Activated naive CD4-positive, alpha-beta T cell treated with Interleukin-2 at 50 U/mL for 16 hours (primary cell): ENCODE measurements at regions not wholly inside any gene's neighbourhood (a gene's known extent, or its start where the extent isn't known, plus 50 kb on each side); places are given as distances from the start of the nearest gene placed in this dataset.

Source experiments
- DNase-seq: peaks from one replicate; pipeline ENCODE4 v3.0.0-alpha.2; 2020

DNA sequence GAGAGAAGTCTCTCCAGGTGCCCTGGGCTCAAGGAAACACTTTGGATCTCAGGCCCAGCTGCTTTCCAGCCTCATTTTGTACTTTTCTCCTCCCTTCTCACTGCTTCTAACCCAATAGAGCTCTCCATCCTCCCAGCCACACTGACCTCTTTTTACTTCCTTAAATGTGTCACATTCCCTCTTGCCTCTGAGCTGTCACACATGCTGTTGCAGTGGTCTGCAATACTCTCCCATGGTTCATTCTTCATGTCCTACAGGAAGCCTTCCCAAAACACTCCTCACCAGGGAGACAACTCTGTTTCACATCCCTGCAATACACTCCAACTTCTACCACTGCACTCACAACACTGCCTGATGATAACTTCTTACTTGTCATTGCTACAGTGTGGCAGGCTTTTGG lies 242.1 kb upstream of the DYNLRB2 start:
- DNase-seq, result no peak

DNA sequence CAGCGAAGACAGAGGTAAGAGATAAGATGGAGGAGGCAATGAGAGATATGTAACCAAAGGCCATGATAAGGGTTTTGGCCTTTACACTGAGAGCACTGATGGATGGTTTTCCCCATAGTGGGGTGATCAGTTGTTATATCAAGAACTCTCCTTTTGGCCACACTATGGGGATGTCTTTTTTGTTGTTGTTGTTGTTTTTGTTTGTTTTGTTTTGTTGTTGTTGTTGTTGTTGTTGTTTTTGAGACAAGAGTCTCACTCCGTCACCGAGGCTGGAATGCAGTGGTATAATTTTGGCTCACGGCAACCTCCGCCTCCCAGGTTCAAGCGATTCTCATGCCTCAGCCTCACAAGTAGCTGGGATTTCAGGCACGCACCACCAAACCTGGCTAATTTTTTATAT lies 244.8 kb upstream of the DYNLRB2 start:
- no peak for DNase-seq

DNA sequence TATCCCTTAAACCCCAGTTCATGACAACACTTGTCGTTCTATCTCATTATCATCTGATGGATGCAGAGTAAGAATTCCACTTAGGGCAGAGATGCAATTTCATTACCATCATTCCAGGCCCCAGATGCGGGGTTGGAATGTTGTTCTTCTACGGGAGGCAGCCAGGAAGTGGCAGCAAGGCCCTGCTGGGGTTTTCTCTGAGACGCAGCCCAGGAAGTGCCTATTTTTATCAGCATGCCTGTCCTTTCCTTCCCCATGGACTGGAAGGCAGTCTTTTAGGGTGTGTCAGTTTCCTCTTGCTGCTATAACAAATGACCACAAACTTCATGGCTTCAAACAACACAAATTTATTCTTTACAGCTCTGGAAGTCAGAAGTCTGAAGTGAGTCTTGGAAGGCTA lies 246.6 kb upstream of the DYNLRB2 start:
- DNase-seq, result no peak

DNA sequence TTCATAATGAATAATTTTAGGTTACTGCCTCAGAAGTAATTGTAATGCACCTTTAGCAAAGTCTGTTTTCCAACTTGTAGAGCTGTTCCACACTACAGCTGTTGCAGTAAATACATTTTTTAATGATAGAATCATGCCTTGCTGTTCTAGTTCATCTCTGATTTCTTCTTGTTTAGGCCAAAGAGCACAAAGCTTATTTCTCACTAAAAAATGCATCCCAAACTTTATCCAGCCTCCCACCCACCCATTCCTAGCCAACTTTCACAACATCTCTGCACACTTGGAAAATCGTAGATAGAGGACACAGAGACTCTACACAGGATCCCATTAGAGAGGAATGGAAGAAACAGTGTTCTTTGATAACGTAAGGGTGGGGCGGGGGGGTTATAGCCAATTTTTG lies 252.2 kb upstream of the DYNLRB2 start:
- no peak for DNase-seq

DNA sequence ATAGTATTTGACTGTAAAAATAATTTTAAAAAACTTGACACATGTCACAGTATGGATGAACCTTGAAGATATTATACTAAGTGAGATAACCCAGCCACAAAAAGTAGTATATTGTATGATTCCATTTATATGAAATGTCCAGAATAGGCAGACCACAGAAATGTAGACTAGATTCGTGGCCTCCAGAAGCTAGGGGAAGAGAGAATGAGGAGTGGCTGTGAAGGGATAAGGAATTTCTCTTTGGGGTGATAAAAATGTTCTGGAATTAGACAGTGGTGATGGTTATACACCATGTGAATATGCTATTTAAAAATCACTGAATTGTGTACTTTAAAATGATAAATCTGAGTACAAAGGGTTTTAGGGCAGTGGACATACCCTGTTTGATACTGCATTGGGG lies 253.1 kb upstream of the DYNLRB2 start:
- no peak for DNase-seq

DNA sequence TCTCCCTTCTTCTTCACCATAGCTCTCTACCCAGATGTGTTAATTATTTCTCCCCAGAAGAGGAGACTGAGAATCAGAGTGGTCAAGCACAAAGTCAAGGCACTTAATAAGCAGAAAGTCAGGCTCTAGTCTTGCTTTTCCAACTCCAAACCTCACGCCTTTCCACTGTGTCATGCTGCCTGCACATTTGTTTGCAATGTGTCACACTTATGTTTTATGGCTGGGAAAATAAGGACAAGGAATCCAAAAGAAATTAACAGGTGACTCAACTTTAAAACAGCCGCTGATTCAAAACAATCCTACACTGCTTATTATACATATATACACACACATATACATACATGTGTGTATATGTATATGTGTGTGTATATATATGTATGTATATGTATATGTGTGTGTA lies 255.7 kb upstream of the DYNLRB2 start:
- no peak for DNase-seq

DNA sequence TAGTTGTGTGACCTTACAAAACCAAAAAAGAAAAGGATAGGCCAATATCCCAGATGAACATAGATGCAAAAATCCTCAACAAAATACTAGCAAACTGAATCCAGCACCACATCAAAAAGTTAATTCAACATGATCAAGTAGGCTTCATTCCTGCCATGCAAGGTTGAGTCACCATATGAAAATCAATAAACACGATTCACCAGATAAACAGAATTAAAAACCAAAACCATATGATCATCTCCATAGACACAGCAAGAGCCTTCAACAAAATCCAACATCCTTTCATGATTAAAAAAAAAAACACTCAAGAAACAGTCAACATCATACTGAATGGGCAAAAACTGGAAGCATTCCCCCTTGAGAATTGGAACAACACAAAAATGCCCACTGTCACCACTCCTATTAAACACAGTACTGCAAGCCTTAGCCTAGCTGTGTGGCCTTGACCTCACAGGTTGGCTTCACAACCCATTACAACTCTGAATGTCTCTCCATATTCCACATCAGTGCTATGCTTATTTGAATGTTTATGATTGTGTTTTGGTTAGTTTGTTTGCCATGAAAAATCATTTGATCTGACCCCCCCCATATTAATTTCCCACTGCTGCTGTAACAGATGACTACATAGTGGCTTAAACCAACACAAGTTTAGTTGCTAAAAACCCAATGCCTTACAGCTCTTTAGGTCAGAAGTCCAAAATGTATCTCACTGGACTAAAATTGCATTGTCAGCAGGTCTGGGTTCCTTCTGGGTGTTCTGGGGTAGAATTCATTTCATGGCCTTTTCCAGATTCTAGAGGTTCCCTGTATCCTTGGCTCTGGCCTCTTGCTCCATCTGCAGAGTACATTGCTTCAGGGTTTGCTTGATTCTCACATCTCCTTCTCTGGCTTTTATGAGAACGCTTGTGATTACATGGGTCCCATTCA lies 257.1 kb upstream of the DYNLRB2 start:
- DNase-seq, result no peak

DNA sequence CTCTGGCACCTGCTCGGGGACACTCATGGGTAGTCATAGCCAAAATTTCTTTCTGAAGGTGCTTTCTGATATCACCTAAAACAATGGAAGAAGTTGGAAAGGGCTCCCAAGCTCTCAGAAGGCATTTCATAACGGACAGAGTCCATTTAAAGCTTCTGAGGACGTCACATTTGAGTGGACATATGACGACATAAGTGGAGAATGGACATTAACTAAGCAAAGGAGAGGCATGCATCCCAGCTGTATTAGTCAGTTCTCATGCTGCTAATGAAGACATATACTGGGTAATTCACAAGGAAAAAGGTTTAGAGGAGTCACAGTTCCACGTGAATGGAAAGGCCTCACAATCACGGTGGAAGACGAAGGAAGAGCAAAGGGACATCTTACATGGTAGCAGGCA lies 260.2 kb upstream of the DYNLRB2 start:
- no peak for DNase-seq

DNA sequence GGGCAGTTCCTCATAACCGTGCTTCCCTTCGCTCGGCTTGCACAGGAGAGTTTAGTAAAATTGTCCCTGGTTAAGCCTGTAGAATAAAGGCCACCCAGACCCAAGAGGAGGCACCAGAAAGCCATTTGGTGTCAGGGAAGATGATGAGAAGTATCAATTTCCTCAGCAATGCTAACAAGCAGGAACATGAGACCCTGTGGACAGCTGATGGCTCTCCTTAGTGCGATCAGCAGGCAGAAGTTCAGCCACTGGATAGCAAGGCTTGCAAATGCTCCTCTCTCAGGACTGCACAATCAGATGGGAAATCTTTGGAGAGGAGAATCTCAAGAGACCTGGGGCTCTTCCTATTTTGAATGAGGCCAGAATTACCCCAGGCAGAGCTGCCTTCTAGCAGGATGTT lies 261.1 kb upstream of the DYNLRB2 start:
- DNase-seq, result no peak

DNA sequence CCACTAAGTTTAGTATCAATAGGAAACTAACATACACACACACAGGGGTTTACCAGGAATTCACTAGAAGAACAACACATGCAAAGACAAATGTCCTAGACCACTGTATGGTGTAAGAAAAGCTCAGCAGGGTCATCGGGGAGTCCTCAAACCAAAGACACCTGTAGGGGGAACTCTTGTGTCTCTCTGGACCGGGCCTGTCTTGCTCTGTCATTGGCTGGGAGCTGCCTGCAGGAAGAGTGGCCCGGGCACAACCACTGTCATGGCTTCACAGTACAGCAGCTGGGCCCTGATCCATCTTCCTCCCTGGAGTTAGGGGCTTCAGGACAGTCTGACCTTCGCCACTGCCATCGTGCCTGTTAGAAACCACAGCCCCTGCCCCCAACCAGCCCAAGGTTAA lies 263.6 kb upstream of the DYNLRB2 start:
- no peak for DNase-seq

DNA sequence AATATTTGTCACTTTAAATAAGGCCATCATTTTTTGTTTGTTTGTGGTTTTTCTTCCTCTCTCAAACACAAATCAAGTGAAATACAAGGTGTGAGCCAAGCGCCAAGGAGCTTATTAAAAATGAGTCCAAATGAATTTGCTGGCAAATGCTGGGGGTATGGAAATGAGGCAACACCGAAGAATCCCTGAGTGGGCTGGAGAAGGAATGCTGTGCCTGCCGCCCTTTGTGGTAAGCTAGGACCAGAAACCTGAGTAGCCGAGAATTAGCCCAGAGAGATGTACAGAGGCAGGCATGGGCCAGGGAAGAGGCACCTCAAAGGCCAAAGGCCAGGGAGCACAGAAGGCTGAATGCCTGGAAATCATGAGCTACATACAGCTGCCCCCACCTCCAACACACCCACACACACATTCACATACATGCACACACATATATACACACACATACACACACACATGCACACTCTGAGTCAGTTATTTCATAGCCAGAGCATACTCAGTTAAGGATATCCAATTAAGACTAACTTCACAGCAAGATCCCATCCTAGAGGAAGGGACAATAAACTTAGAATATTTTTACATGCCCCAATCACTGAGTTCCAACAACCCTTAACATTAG lies 266.1 kb upstream of the DYNLRB2 start:
- no peak for DNase-seq

DNA sequence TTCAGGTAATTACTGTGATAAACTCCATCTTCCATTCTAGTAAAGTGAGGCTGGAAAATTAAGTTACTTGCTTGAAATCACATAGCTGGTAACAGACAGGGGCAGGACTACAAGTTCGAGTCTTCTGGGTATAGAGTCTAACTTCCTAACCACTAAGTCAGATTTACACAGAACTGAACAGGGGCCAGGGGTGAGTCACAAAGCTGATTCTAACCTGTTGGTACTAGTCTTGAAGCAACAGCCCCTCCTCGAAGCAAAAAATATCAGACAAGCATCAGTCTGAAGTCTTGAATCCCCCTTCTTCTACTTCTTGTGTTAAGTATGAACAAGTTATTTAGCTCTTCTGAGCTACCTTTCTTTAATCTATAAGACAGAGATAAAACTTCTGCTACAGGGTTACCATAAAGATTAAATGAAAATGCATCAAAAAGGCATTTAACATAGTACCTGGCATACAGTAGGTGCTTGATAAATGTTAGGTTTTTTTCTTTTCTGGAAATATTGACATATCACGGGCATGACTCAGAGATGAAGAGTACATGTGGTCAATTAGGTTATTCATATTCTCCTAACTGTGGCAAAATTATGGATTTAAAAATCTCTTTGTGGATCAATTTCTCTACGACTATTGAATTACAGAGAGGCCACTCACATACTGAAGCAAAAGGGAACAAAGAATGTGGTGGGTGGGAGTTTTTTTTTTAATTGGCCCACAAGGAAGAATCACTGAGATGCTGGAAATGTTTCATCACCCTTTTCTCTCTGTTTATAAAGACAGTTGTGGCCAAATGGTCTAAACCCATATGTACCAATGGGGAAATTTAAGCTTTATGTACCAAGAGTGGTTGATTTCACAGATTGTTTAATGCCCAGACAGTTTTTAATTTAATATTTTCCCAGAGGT lies 266.9 kb upstream of the DYNLRB2 start:
- DNase-seq, result no peak

DNA sequence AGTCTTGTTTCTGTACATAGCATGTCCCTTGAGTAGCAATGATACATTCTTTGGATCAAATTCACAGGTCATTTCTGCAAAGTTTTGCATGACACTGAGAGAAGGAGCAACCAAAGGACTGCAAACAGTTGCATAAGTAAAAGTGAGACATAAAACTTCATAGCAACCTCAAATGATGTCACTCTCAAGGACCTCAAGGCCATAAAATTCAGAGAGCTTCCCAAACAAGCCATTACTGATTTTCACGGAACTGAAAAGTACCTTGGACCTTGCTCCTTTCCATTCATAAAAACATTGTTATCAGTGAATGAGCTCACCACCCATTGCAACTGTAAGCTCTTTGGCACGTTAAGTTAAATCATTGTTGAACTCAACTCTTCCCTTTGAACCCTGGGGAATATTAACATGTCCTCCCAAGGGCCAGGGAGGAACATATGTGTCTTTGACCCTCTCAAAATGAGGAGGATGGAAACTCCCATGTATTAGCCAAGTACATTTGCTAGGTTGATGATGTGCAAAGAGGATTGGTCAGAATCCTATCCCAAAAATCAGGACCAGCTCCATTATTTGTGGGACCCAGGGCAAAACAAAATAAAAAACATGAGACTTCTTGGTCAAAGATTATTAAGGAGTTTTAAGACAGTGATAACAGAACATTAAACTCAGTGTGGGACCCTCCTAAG lies 275.0 kb upstream of the DYNLRB2 start:
- DNase-seq, result no peak

DNA sequence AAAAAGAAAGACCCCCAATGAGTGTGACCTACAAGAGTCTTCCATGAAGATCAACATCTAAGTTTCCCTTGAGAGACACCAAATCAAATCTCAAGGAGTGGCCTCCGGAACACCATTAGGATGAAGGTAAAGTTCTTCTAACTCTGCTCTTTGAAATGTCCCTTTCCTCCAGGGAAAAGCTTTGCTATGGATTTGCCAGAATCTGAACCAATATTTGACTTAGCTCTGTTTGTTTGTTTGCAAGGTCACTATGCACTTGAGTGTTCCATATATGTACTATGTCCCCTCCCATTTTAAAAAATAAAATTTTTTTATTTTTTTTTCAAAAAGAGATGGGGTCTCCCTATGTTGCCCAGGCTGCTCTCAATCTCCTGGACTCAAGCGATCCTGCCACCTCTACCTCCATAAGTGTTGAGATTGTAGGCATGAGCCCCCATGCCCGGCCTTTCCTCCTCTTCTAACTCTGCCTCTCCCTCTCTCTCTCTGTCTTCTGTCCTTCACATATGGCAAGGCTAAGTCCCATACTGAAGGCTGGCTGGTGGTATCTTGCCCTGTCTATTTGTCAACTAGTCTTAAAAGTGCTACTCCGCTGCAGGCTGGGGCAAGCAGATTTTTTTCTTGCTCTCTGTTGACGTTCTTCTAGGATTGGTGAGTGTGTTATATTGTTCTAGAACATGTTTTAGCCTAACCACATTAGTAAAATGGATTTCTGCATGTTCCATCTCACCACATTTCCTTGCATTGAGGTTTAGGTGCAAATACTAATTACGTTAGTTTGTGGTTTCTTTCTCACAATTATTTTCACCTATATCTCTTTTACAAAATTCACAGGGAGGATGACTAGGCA lies 276.7 kb upstream of the DYNLRB2 start:
- DNase-seq, result no peak

DNA sequence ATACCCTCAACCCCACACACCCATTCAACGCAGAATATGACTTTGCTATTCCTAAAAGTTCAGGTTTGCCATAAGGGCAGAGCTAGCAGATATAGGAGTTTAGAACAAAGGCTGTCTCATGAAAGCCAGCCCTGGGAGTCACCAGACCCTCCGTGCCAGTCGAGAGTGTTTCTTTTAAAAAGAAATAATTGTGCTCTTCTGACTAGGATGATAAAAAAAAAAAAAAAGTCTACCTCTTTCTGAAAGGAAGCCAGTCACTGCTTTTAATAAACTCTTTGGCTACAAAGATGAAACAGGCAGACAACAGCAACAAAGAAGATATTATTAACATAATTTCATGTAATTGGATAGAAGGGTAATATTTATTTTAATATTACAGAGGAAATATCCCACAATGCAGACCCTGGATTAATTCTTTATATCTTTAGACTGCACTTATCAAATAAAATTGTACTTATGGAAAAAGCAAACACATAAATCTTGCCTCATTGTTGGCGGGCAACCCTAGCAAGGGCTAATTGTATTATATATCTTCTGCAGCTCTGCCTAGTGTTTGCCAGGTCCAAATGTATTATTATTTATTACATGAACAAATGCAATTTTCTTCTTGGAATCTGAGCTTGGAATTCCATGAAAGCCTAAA lies 277.5 kb upstream of the DYNLRB2 start:
- no peak for DNase-seq

DNA sequence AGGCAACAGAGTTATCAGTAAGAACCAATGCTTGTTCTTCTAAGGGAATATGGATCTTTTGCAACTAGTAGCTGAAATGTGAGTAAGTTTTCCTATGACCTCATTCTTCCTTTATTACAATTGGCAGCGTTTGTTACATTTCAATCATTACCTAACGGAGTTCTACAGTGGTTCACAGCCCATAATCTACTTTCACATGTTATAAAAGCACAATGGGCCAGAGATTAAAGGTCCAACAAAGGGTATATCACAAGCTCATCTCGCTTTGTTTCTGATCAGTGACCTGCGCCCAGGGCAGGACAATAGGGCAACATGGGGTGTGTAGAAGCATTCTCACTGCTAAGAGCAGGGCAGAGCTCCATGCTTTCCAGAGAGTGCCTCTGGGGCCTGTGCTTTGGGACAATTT lies 279.9 kb upstream of the DYNLRB2 start:
- DNase-seq, result no peak

DNA sequence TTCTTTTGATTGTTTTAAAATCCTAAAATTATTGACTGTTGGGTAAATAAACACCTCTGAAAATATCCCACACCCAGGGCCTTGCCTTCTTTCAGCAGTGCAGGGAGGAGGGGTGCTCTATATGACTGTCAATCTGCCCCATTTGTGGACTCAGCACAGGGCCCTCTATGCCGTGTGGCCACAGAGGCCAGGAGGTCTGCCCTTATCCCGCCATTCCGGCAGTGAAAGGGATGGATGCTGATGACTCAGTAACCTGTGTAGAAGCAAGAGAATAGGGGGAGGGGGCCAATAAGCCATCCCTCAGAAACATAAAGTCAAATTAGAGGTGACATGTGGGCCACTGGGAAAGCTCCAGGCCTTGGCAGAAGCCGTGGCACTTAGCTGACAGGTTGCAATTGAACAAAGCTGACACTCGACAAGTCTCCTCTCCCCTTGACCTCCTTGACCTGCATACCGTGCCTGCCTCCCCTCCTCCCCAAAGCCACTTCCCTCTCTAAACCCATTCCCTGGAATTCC lies 281.4 kb upstream of the DYNLRB2 start:
- DNase-seq, result no peak

DNA sequence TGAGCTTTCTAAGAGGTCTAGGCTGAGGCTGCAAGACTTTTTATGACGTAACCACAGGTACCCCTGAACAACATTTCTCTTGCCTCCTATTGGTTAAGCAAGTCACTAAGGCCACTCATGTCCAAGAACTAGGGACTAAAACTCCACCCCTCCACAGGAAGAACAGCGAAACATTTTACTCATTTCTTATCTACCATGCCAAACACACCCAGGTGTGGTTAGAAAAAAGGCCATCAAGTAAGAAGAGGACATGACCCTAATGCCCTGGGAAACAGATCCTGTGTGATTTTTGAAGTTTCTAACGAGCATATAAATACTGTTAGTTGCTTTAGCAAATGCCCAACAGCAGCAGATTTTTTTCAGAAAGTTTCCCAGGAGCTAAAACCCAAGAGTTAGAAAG lies 282.4 kb upstream of the DYNLRB2 start:
- no peak for DNase-seq

DNA sequence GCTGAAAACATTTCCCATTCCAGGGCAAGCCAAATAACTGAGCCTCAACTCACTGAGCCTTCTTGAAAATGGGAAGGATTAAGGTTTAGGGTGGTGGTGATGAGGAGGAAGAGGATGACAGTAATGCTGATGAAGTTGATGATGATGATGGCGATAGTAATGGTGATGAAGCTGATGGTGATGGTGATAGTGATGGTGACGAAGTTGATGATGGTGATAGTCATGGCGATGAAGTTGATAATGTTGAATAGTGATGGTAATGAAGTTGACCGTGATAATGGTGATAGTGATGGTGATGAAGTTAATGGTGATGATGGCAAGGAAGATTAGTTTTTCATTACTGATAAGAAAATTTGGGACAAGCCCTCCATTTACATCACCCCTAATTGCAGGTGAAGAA lies 285.8 kb upstream of the DYNLRB2 start:
- no peak for DNase-seq

DNA sequence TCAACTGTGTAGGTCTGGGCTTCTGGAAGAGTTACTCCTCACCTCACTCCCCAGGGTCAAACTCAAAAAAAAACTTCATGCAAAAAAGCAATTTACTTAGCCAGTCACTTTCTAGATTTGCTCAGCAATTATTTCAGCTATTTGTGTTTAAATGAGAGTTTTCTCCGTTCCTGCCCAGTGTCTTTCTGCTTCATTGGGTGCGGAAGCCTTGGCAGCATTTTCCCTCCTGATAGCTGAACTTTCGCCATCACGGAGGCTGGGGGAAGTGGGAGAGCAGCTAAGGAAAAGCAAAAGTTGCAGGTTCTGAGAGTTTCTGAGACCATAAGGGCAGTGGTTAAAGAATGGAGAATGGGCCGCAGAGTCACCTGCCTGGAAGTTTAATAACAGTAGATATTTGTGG lies 287.1 kb upstream of the DYNLRB2 start:
- no peak for DNase-seq

DNA sequence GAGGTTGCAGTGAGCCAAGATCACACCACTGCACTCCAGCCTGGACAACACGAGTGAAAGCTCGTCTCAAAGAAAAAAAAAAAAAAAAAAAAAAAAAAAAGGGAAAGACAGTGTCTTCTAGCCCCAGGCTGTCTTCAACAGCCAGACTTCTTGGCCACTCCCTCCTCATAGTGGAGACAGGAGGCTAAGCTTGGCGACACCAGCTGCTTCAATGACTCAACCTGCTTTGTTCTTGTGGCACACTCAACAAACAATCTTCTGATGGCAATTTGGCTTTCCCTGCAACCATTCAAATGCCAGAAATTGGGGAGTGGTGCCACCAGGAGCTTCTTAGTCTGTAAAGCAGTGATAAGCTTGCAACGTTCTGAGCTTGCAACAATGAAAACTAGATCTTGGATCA lies 290.4 kb upstream of the DYNLRB2 start:
- no peak for DNase-seq
